ENCODE measurements at regions not wholly inside any gene's neighbourhood (a gene's known extent, or its start where the extent isn't known, plus 50 kb on each side); places are given as distances from the start of the nearest gene placed in this dataset.
A peak's percentile ranks its signal among the peaks of the same experiment; 100 is the strongest.
"Not testable (repeated sequence)": the region's sequence is repeated elsewhere in the genome, so short reads cannot be mapped to it uniquely, and the experiment has no call there.

- ChIA-PET POLR2A (no interaction called here), CTCF (interaction anchor here (1.3 kb wide), 1 partner anchor 299 kb away, joined by 3 read pairs; no protein-coding TSS in a partner anchor)
- H3K9me3 Mint-ChIP-seq = no peaks in the 10 kb centered on the region
- DNase-seq (ENCODE audit: low spot score) (peak; percentile 24), ATAC-seq (peak; percentile 61)
- no peak overlapping the region for H3K27ac Mint-ChIP-seq
- TF ChIP-seq PRRX2 (CRISPR knock-in tag; IDR thresholded peaks at IDR 0.05) (no peak), ELF4 (CRISPR knock-in tag; IDR thresholded peaks at IDR 0.05; ENCODE audit: low read depth) (no peak), ZNF512 (CRISPR knock-in tag; IDR thresholded peaks at IDR 0.05; ENCODE audit: borderline replicate concordance) (no peak), ATF6 (CRISPR knock-in tag; IDR thresholded peaks at IDR 0.05) (no peak), MLX (CRISPR knock-in tag; IDR thresholded peaks at IDR 0.05) (no peak)
- no peaks in the 10 kb centered on the region for H3K36me3 Mint-ChIP-seq
- H3K27me3 Mint-ChIP-seq (ENCODE audit: low read depth) = peaks cover 7% of the 10 kb centered on the region
- no peaks in the 10 kb centered on the region for H3K4me1 Mint-ChIP-seq
- H3K4me3 Mint-ChIP-seq = no peak overlapping the region
Observed at GRCh38 chr17:5769593-5770354, 185.5 kb upstream of the NLRP1 start.

GRCh38 chr17:5770441-5771270 lies 186.3 kb upstream of the NLRP1 start:
- ChIA-PET CTCF (interaction anchor here (1.3 to 3.3 kb wide), 3 partner anchors 23 to 298 kb away, joined by 3 to 12 read pairs (median 4); no protein-coding TSS in a partner anchor), POLR2A (no interaction called here)
- no peak overlapping the region for H3K4me3 Mint-ChIP-seq
- H3K27ac Mint-ChIP-seq = no peak overlapping the region
- DNase-seq (ENCODE audit: low spot score) = peak; percentile 41
- H3K9me3 Mint-ChIP-seq = no peaks in the 10 kb centered on the region
- H3K27me3 Mint-ChIP-seq (ENCODE audit: low read depth) = peaks cover 7% of the 10 kb centered on the region
- peak; percentile 28; the same call in 1 of the 2 replicates for ATAC-seq
- H3K4me1 Mint-ChIP-seq = no peaks in the 10 kb centered on the region
- H3K36me3 Mint-ChIP-seq = no peaks in the 10 kb centered on the region
- TF ChIP-seq ESRRA (CRISPR knock-in tag; IDR thresholded peaks at IDR 0.05; ENCODE audit: borderline replicate concordance) = no peak
- TF ChIP-seq ATF2 (CRISPR knock-in tag; IDR thresholded peaks at IDR 0.05; ENCODE audit: borderline replicate concordance, low read depth) = no peak
- no peak for TF ChIP-seq FOXJ3 (CRISPR knock-in tag; IDR thresholded peaks at IDR 0.05; ENCODE audit: borderline replicate concordance)
- no peak for TF ChIP-seq STAT6 (CRISPR knock-in tag; conservative IDR thresholded peaks at IDR 0.05; ENCODE audit: low read depth)
- TF ChIP-seq NR2C2 (CRISPR knock-in tag; IDR thresholded peaks at IDR 0.05) = no peak
- TF ChIP-seq USF2 (CRISPR knock-in tag; IDR thresholded peaks at IDR 0.05) = no peak
- no peak for TF ChIP-seq AFF4 (CRISPR knock-in tag; IDR thresholded peaks at IDR 0.05; ENCODE audit: borderline replicate concordance)

GRCh38 chr17:5771271-5771577 lies 186.9 kb upstream of the NLRP1 start:
- H3K4me1 Mint-ChIP-seq; H3K36me3 Mint-ChIP-seq; DNase-seq (ENCODE audit: low spot score); H3K9me3 Mint-ChIP-seq; POLR2A ChIA-PET; H3K27me3 Mint-ChIP-seq (ENCODE audit: low read depth); H3K27ac Mint-ChIP-seq; H3K4me3 Mint-ChIP-seq; ATAC-seq: not testable (repeated sequence)
- CTCF ChIA-PET = interaction anchor here (1.3 to 3.3 kb wide), 3 partner anchors 23 to 298 kb away, joined by 3 to 12 read pairs (median 4); no protein-coding TSS in a partner anchor
